ENCODE measurements at regions not wholly inside any gene's neighbourhood (a gene's known extent, or its start where the extent isn't known, plus 50 kb on each side); places are given as distances from the start of the nearest gene placed in this dataset.

DNA sequence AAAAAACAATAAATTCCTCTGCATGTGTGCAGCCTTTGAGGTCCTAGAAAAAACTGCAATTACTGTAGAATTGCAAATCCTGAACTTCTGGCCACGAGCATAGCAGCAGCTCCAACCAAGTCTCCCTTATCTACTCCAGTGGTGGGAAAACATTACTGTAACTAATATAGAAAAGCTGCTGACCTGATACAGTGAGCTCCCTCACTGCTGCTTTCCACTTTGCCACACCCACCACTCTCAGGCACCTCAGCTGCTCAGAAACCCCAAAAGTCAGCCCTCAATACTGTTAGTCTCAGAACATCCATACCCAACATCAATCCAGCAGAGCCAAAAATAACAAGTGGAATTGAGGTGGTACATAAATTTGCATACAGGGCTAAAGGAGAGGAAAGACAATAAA lies 192.5 kb downstream of the POU4F1 start:
- Histone ChIP-seq H3K9me3 (no peaks in the 10 kb centered on the region), H3K4me3 (no peak overlapping the region), H3K27ac (no peak overlapping the region), H3K4me1 (no peaks in the 10 kb centered on the region), H3K36me3 (no peaks in the 10 kb centered on the region), H3K27me3 (replicated peaks in 1 of 7) (no peaks in the 10 kb centered on the region)
- no peak for DNase-seq
- intact Hi-C loops (cut with DNase I; ENCODE audit: low total_unique reads) = no loop called here
- WGBS, 5 donors = 50 to 78% (median 60%) methylated on average over 1 of the region's 1 CpG
- TF ChIP-seq POLR2AphosphoS5 (IDR thresholded peaks at IDR 0.05) (no peak), POLR2A (IDR thresholded peaks at IDR 0.05) (no peak)
- TF ChIP-seq, protein P1, sequence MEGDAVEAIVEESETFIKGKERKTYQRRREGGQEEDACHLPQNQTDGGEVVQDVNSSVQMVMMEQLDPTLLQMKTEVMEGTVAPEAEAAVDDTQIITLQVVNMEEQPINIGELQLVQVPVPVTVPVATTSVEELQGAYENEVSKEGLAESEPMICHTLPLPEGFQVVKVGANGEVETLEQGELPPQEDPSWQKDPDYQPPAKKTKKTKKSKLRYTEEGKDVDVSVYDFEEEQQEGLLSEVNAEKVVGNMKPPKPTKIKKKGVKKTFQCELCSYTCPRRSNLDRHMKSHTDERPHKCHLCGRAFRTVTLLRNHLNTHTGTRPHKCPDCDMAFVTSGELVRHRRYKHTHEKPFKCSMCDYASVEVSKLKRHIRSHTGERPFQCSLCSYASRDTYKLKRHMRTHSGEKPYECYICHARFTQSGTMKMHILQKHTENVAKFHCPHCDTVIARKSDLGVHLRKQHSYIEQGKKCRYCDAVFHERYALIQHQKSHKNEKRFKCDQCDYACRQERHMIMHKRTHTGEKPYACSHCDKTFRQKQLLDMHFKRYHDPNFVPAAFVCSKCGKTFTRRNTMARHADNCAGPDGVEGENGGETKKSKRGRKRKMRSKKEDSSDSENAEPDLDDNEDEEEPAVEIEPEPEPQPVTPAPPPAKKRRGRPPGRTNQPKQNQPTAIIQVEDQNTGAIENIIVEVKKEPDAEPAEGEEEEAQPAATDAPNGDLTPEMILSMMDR (IDR thresholded peaks at IDR 0.05 in 8 of 11, conservative IDR thresholded peaks at IDR 0.05 in 3 of 11) = no peak

DNA sequence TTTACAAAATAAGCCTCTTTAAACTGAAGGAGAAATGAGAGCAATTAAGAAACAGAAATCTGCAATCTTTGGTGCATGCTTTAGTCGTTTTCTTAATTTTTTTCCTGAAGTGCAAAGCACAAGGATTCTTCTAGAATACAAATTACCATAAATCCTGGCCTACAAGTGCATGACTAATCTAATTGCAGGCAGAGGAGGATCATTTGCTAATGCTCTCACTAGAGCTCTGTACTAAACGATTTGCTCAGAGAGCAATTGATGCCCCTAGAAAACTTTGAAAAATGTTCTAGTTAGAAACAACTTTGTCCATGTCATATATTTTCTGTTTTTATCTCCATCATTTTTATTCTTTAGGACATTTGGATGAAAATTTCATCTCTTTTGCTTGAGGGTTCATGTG lies 193.2 kb downstream of the POU4F1 start:
- no peaks in the 10 kb centered on the region for H3K36me3 ChIP-seq
- no peaks in the 10 kb centered on the region for H3K9me3 ChIP-seq
- 49 to 55% (median 50%) methylated on average over 2 of the region's 2 CpGs for WGBS, 5 donors
- no peak overlapping the region for H3K27ac ChIP-seq
- no peak overlapping the region for H3K4me3 ChIP-seq
- TF ChIP-seq POLR2AphosphoS5 (IDR thresholded peaks at IDR 0.05) = no peak
- TF ChIP-seq, protein P1 (IDR thresholded peaks at IDR 0.05 in 8 of 11, conservative IDR thresholded peaks at IDR 0.05 in 3 of 11) = no peak
- TF ChIP-seq POLR2A (IDR thresholded peaks at IDR 0.05) = no peak
- H3K27me3 ChIP-seq (replicated peaks in 1 of 7) = no peaks in the 10 kb centered on the region
- DNase-seq = no peak
- no peaks in the 10 kb centered on the region for H3K4me1 ChIP-seq
- intact Hi-C loops (cut with DNase I; ENCODE audit: low total_unique reads) = no loop called here

DNA sequence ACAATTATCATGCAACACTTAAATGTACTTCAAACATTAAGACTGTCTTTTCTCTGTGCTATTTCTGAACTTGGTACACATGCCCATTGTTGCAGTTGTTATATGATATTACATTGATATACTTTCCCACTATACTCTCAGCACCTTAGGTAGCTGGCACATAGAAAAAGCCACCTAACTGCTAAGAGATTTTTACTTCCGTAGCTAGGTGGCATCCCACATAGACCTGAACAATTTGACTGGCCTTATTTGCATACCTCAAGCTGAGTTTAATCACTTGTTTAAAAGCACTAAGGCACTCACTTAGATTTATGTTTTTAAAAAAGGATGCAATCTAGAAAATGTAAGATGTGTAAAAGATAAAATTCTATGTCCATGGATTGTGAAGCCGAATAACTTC lies 194.2 kb downstream of the POU4F1 start:
- Histone ChIP-seq H3K4me3 (no peak overlapping the region), H3K36me3 (no peaks in the 10 kb centered on the region), H3K4me1 (no peaks in the 10 kb centered on the region), H3K27ac (no peak overlapping the region), H3K27me3 (replicated peaks in 1 of 7) (no peaks in the 10 kb centered on the region), H3K9me3 (no peaks in the 10 kb centered on the region)
- WGBS, 5 donors = 61 to 76% (median 65%) methylated on average over 2 of the region's 2 CpGs
- no peak for TF ChIP-seq POLR2AphosphoS5 (IDR thresholded peaks at IDR 0.05)
- TF ChIP-seq, protein P1 (IDR thresholded peaks at IDR 0.05 in 8 of 11, conservative IDR thresholded peaks at IDR 0.05 in 3 of 11) = no peak
- TF ChIP-seq POLR2A (IDR thresholded peaks at IDR 0.05) = no peak
- intact Hi-C loops (cut with DNase I; ENCODE audit: low total_unique reads) = no loop called here
- DNase-seq = no peak

DNA sequence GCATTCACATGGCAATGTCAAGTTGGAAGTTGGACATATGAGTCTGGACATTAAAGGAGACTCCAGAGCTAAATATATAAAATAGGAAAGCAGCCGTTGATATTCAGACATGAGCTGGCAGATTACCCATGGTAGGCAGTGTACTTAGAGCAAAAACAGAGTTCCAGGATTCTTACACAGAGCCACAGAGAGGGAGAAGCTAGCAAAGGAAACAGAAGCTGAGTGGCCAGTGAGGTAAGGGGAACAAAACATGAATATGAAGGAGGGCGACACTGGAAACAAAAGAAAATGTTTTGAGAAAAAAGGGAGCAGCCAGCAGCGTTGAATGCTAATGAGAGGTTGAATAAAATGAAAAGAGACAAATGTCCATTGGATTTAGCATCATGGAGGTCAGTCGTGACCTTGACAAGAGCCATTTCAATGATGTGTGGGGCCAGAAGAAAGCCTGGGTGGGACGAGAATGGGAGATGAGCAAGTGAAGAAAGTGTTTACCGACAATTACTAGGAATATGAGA lies 198.4 kb downstream of the POU4F1 start:
- Histone ChIP-seq H3K9me3 (no peaks in the 10 kb centered on the region), H3K27ac (no peak overlapping the region), H3K27me3 (replicated peaks in 1 of 7) (no peaks in the 10 kb centered on the region), H3K4me1 (no peaks in the 10 kb centered on the region), H3K4me3 (no peak overlapping the region), H3K36me3 (no peaks in the 10 kb centered on the region)
- DNase-seq = no peak
- intact Hi-C loops (cut with DNase I; ENCODE audit: low total_unique reads) = no loop called here
- 42 to 85% (median 54%) methylated on average over 6 of the region's 6 CpGs for WGBS, 5 donors
- TF ChIP-seq, protein P1 (IDR thresholded peaks at IDR 0.05 in 8 of 11, conservative IDR thresholded peaks at IDR 0.05 in 3 of 11) = no peak
- TF ChIP-seq POLR2A (IDR thresholded peaks at IDR 0.05) = no peak
- no peak for TF ChIP-seq POLR2AphosphoS5 (IDR thresholded peaks at IDR 0.05)
